GM12878 (cell line): ENCODE measurements at regions not wholly inside any gene's neighbourhood (a gene's known extent, or its start where the extent isn't known, plus 50 kb on each side); places are given as distances from the start of the nearest gene placed in this dataset.
A peak's percentile ranks its signal among the peaks of the same experiment; 100 is the strongest.

ENCODE experiments used
- ATAC-seq: fragments of 200-7000 bp; cut with Tn5 transposase; 3 replicates; pipeline ENCODE4 v1.9.1; 2020; ENCODE audit warnings: mild to moderate bottlenecking, moderate library complexity
- BruUV-seq: library from RNA; stranded (reverse); fragments of 400-500 nt; replicated peaks from 2 replicates; lab custom pipeline; 2021; lab: Mats Ljungman, UMichigan
- CTCF ChIA-PET: fragments of 300-600 bp; sonication (Branson Sonifier 250); formaldehyde crosslinking; extraction: SDS; loops from one replicate; lab custom pipeline; 2021; ENCODE audit warnings: inconsistent platforms; lab: Yijun Ruan, JAX
- POLR2A ChIA-PET: fragments of 350-600 bp; formaldehyde crosslinking; extraction: SDS; loops from one replicate; lab custom pipeline; 2021; ENCODE audit warnings: inconsistent platforms; lab: Charles Lee
- RAD21 ChIA-PET: fragments of 300-600 bp; sonication (Branson Sonifier 250); formaldehyde crosslinking; loops from one replicate; lab custom pipeline; 2023; ENCODE audit warnings: antibody characterized with exemption; ENCODE audit not compliant: unreplicated experiment; lab: Charles Lee
- SMC1A ChIA-PET: fragments of 300-600 bp; sonication (Branson Sonifier 250); formaldehyde crosslinking; loops from one replicate; lab custom pipeline; 2023; ENCODE audit not compliant: unreplicated experiment, uncharacterized antibody; lab: Charles Lee
- DNase-seq: peaks from one replicate; pipeline ENCODE4 v3.0.0-alpha.2; 2011; ENCODE audit warnings: low read depth, low spot score
- FAIRE-seq: peaks from 3 replicates; lab custom pipeline; 2011; peaks lifted over from hg19 to GRCh38; lab: Jason Lieb, UNC
- H2AFZ ChIP-seq: 2 replicates; pipeline ENCODE4 v1.6.0; 2011; ENCODE audit warnings: low read depth, low read length, control low read depth; ENCODE audit not compliant: control insufficient read depth
- H3K27ac ChIP-seq: 2 replicates; pipeline ENCODE4 v1.5.1; 2011; ENCODE audit warnings: control low read depth; ENCODE audit not compliant: control insufficient read depth, insufficient read depth
- H3K27me3 ChIP-seq, 2 experiments: replicated peaks in 1 of 2; 2 replicates each; pipeline versions ENCODE4 v1.6.0 to v1.6.1; 2011; ENCODE audit warnings: low read length in 1 of 2; ENCODE audit not compliant: control insufficient read depth in 2 of 2, insufficient read depth in 2 of 2
- H3K36me3 ChIP-seq, 2 experiments: 2 replicates each; pipeline ENCODE4 v1.5.1; 2011; ENCODE audit warnings: low read length in 1 of 2; ENCODE audit not compliant: control insufficient read depth in 2 of 2, insufficient read depth in 2 of 2
- H3K4me1 ChIP-seq: 2 replicates; pipeline ENCODE4 v1.6.1; 2011; ENCODE audit warnings: mild to moderate bottlenecking, low read length, moderate library complexity, mixed read lengths; ENCODE audit not compliant: control insufficient read depth, insufficient read depth
- H3K4me2 ChIP-seq: 2 replicates; pipeline ENCODE4 v1.6.0; 2011; ENCODE audit warnings: control low read depth; ENCODE audit not compliant: control insufficient read depth, insufficient read depth
- H3K4me3 ChIP-seq: fragments of 200-600 bp; sonication (generic); 2 replicates; pipeline ENCODE4 v1.5.1; 2016
- H3K79me2 ChIP-seq: 2 replicates; pipeline ENCODE4 v1.6.0; 2011; ENCODE audit warnings: low read length; ENCODE audit not compliant: control insufficient read depth, insufficient read depth
- H3K9ac ChIP-seq: 2 replicates; pipeline ENCODE4 v1.8.0; 2011; ENCODE audit warnings: low read length, control low read depth, mixed read lengths; ENCODE audit not compliant: control insufficient read depth, insufficient read depth
- H3K9me3 ChIP-seq: replicated peaks from 3 replicates; pipeline ENCODE4 v1.5.1; 2011; ENCODE audit warnings: mild to moderate bottlenecking, low read length; ENCODE audit not compliant: control insufficient read depth, insufficient read depth
- H4K20me1 ChIP-seq: 2 replicates; pipeline ENCODE4 v1.6.0; 2011; ENCODE audit not compliant: control insufficient read depth, insufficient read depth
- ASH2L ChIP-seq: fragments of 300-600, 200-600 bp; sonication (generic); IDR thresholded peaks from 2 replicates; pipeline ENCODE4 v1.6.1; 2017; ENCODE audit warnings: low read depth, mild to moderate bottlenecking, borderline replicate concordance
- BCL11A ChIP-seq: IDR thresholded peaks from 2 replicates; pipeline ENCODE4 v1.6.1; 2011; ENCODE audit warnings: low read depth, low read length
- CBFB ChIP-seq: IDR thresholded peaks from 2 replicates; pipeline ENCODE4 v1.6.1; 2016; ENCODE audit warnings: antibody characterized with exemption, low read depth
- CBX5 ChIP-seq: sonication (generic); IDR thresholded peaks from 2 replicates; pipeline ENCODE4 v1.6.1; 2016; ENCODE audit warnings: low read depth, moderate library complexity, mild to moderate bottlenecking, inconsistent platforms
- CHD1 ChIP-seq: IDR thresholded peaks from 2 replicates; pipeline ENCODE4 v1.6.1; 2012; ENCODE audit warnings: low read depth, low read length, improper control_type of control experiment
- CHD4 ChIP-seq: fragments of 200-600 bp; sonication (generic); IDR thresholded peaks from 2 replicates; pipeline ENCODE4 v1.6.1; 2016; ENCODE audit warnings: mild to moderate bottlenecking
- MEF2B ChIP-seq: fragments of 450-650 bp; IDR thresholded peaks from 2 replicates; pipeline ENCODE4 v1.6.1; 2018; ENCODE audit warnings: mild to moderate bottlenecking, moderate library complexity; ENCODE audit not compliant: partially characterized antibody, poor library complexity, severe bottlenecking
- MYB ChIP-seq: fragments of 150-350 bp; IDR thresholded peaks from 2 replicates; pipeline ENCODE4 v1.6.1; 2014; ENCODE audit warnings: mild to moderate bottlenecking, low read depth, low read length, borderline replicate concordance
- MYC ChIP-seq: IDR thresholded peaks from 2 replicates; pipeline ENCODE4 v1.6.1; 2011; ENCODE audit warnings: mild to moderate bottlenecking, low read length, moderate library complexity, inconsistent platforms; ENCODE audit not compliant: insufficient read depth, insufficient replicate concordance, insufficient read length, severe bottlenecking
- POU2F2 ChIP-seq: IDR thresholded peaks from 3 replicates; pipeline ENCODE4 v1.6.1; 2011; ENCODE audit warnings: low read depth, mild to moderate bottlenecking, low read length, borderline replicate concordance
- TCF12 ChIP-seq: IDR thresholded peaks from 2 replicates; pipeline ENCODE4 v1.6.1; 2011; ENCODE audit warnings: low read depth, mild to moderate bottlenecking, low read length
- ZZZ3 ChIP-seq: IDR thresholded peaks from 2 replicates; pipeline ENCODE4 v1.6.1; 2011; ENCODE audit warnings: low read depth; ENCODE audit not compliant: control insufficient read depth, insufficient read length
- WGBS: methylation state at CpG from one replicate; pipeline ENCODE4 v1.1.6; 2016; ENCODE audit warnings: low lambda C conversion rate; ENCODE audit not compliant: insufficient replicate concordance, insufficient coverage; ENCODE audit errors: missing lambda C conversion rate; 5-methylcytosine and 5-hydroxymethylcytosine counted together
- in situ Hi-C: fragments of 300-500 bp; cut with MboI; formaldehyde crosslinking; loops from 9 replicates; pipeline ENCODE4 v1.14.3; 2018; ENCODE audit warnings: mixed read lengths
- intact Hi-C: fragments of 100-400 bp; cut with micrococcal nuclease; formaldehyde crosslinking; loops from one replicate; pipeline ENCODE4 v1.14.2; 2022; ENCODE audit not compliant: unreplicated experiment
- TF ChIP-seq, protein P1 (sequence below): IDR thresholded peaks from 2 replicates; pipeline ENCODE4 v1.6.1; 2012; ENCODE audit warnings: low read depth, low read length, improper control_type of control experiment
- TF ChIP-seq, protein P2 (sequence below): IDR thresholded peaks from 2 replicates; pipeline ENCODE4 v1.6.1; 2011; ENCODE audit warnings: borderline replicate concordance, low read depth, mild to moderate bottlenecking, moderate library complexity, low read length; ENCODE audit not compliant: insufficient read depth, poor library complexity, severe bottlenecking

DNA sequence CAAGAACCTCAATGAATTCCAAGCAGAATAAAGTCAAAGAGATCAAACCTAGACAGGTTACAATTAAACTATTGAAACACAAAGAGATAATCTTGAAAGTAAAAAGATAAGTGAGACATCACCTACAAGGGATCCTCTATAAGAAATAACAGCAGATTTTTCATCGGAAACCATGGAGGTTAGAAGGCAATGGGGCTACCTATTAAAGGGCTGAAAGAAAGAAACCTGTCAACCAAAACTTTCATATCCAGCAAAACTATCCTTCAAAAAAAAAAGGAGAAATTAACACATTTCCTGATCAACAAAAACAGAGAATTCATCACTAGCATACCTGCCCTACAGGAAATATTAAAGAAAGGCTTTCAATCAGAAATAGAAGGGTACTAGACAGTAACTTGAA, 244.9 kb downstream of the ARHGAP12 start:
- Histone ChIP-seq H3K27ac (no peak overlapping the region), H3K27me3 (no peaks in the 10 kb centered on the region), H3K4me2 (no peak overlapping the region), H4K20me1 (no peaks in the 10 kb centered on the region), H3K36me3 (no peaks in the 10 kb centered on the region), H3K9me3 (peaks cover 3% of the 10 kb centered on the region; the same call in 1 of the 3 replicates), H2AFZ (no peak overlapping the region), H3K79me2 (no peaks in the 10 kb centered on the region), H3K9ac (no peak overlapping the region), H3K4me3 (no peak overlapping the region), H3K4me1 (no peaks in the 10 kb centered on the region)
- intact Hi-C loops (no loop called here), in situ Hi-C loops (no loop called here)
- no peak for FAIRE-seq
- 100% methylated on average over 1 of the region's 1 CpG for WGBS
- TF ChIP-seq CBFB (no peak), CHD4 (no peak), CBX5 (peak; percentile 97; the same call in 1 of the 2 replicates), MYB (no peak), ASH2L (no peak), MEF2B (no peak), ZZZ3 (no peak)
- TF ChIP-seq, protein P1, sequence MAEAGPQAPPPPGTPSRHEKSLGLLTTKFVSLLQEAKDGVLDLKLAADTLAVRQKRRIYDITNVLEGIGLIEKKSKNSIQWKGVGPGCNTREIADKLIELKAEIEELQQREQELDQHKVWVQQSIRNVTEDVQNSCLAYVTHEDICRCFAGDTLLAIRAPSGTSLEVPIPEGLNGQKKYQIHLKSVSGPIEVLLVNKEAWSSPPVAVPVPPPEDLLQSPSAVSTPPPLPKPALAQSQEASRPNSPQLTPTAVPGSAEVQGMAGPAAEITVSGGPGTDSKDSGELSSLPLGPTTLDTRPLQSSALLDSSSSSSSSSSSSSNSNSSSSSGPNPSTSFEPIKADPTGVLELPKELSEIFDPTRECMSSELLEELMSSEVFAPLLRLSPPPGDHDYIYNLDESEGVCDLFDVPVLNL = no peak
- no TSS peak for BruUV-seq
- ChIA-PET SMC1A (no interaction called here), CTCF (no interaction called here), RAD21 (no interaction called here), POLR2A (no interaction called here)
- DNase-seq = no peak
- ATAC-seq = no peak

DNA sequence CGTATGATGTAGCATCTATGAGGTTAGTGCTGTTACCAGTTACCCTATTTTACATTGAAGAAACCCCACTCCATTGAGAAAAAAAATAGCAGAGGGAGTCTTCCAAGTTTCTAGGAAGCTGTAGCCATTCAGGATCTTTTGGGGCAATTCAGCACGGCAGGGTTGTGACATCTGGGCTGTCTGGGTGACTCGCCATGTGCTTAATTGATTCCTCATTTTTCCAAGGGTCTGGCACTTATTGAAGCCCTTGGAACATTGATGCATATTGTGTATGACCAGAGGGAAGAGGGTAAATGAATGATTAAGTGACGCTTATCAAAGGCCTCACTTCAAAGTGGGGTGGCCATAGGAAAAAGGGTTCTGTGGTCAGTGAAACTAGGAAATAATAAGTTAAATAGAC, 248.7 kb downstream of the ARHGAP12 start:
- no peak overlapping the region for H3K9ac ChIP-seq
- intact Hi-C loops (no loop called here), in situ Hi-C loops (no loop called here)
- H3K4me2 ChIP-seq = no peak overlapping the region
- BruUV-seq = no TSS peak
- no peak overlapping the region for H3K4me3 ChIP-seq
- ATAC-seq (no peak), FAIRE-seq (no peak), DNase-seq (no peak)
- H3K36me3 ChIP-seq = no peaks in the 10 kb centered on the region
- WGBS = 67% methylated on average over 4 of the region's 4 CpGs
- H3K27ac ChIP-seq = no peak overlapping the region
- ChIA-PET RAD21 (no interaction called here), SMC1A (no interaction called here), POLR2A (no interaction called here), CTCF (no interaction called here)
- no peaks in the 10 kb centered on the region for H3K79me2 ChIP-seq
- no peak overlapping the region for H2AFZ ChIP-seq
- H3K9me3 ChIP-seq = peaks cover 7% of the 10 kb centered on the region; the same call in 1 of the 3 replicates
- no peaks in the 10 kb centered on the region for H3K27me3 ChIP-seq
- no peaks in the 10 kb centered on the region for H4K20me1 ChIP-seq
- H3K4me1 ChIP-seq = no peaks in the 10 kb centered on the region
- no peak for TF ChIP-seq CHD1
- no peak for TF ChIP-seq MYC
- TF ChIP-seq, protein P2, sequence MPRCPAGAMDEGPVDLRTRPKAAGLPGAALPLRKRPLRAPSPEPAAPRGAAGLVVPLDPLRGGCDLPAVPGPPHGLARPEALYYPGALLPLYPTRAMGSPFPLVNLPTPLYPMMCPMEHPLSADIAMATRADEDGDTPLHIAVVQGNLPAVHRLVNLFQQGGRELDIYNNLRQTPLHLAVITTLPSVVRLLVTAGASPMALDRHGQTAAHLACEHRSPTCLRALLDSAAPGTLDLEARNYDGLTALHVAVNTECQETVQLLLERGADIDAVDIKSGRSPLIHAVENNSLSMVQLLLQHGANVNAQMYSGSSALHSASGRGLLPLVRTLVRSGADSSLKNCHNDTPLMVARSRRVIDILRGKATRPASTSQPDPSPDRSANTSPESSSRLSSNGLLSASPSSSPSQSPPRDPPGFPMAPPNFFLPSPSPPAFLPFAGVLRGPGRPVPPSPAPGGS = no peak
- no peak for TF ChIP-seq TCF12
- TF ChIP-seq CBX5 = no peak
- TF ChIP-seq BCL11A = no peak
- no peak for TF ChIP-seq POU2F2
